ENCODE measurements at regions not wholly inside any gene's neighbourhood (a gene's known extent, or its start where the extent isn't known, plus 50 kb on each side); places are given as distances from the start of the nearest gene placed in this dataset.
"Not testable (repeated sequence)": the region's sequence is repeated elsewhere in the genome, so short reads cannot be mapped to it uniquely, and the experiment has no call there.

- no peaks in the 10 kb centered on the region for H3K27me3 Mint-ChIP-seq (ENCODE audit: unreplicated experiment)
- H3K9me3 Mint-ChIP-seq (ENCODE audit: unreplicated experiment), result peaks cover 5% of the 10 kb centered on the region
- no peaks in the 10 kb centered on the region for H3K4me1 Mint-ChIP-seq (ENCODE audit: unreplicated experiment)
- H3K4me3 Mint-ChIP-seq (ENCODE audit: unreplicated experiment), result no peak overlapping the region
- H3K36me3 Mint-ChIP-seq (ENCODE audit: unreplicated experiment), result no peaks in the 10 kb centered on the region
- H3K27ac Mint-ChIP-seq (ENCODE audit: unreplicated experiment), result no peak overlapping the region
- no peak for DNase-seq (ENCODE audit: extremely low spot score, unreplicated experiment)
- TF ChIP-seq CTCF (IDR thresholded peaks at IDR 0.05), result no peak
These were observed 138.7 kb downstream of the AKR1D1 start for GRCh38 chr7:138214926-138215325.

DNA sequence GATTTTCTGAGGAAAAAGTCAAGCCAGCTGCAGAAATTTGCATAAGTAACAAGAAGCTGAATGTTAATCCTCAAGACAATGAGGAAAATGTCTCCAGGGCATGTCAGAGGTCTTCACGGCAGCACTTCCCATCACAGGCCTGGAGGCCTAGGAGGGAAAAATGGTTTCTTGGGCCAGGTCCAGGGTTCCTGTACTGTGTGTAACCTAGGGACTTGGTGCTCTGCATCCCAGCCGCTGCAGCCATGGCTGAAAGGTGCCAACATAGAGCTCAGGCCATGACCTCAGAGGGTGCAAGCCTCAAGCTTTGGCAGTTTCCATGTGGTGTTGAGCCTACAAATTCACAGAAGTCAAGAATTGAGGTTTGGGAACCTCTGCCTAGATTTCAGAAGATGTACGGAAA is 144.1 kb downstream of the AKR1D1 start:
- not testable (repeated sequence) for H3K9me3 Mint-ChIP-seq (ENCODE audit: unreplicated experiment)

DNA sequence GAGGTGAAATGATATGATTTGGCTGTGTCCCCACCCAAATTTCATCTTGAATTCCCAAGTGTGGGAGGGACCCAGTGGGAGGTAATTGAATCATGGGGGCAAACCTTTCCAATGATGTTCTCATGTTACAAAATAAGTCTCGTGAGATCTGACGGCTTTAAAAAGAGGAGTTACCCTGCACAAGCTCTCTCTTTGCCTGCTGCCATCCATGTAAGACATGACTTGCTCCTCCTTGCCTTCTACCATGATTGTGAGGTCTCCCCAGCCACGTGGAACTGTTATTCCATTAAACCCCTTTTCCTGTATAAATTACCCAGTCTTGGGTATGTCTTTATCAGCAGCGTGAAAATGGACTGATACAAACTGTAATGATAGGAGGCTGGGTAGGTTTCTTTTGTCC is 145.1 kb downstream of the AKR1D1 start:
- not testable (repeated sequence) for H3K4me3 Mint-ChIP-seq (ENCODE audit: unreplicated experiment); DNase-seq (ENCODE audit: extremely low spot score, unreplicated experiment); H3K27me3 Mint-ChIP-seq (ENCODE audit: unreplicated experiment); H3K4me1 Mint-ChIP-seq (ENCODE audit: unreplicated experiment); H3K9me3 Mint-ChIP-seq (ENCODE audit: unreplicated experiment); H3K27ac Mint-ChIP-seq (ENCODE audit: unreplicated experiment); H3K36me3 Mint-ChIP-seq (ENCODE audit: unreplicated experiment)

More for the DNA sequence above, 144.1 kb downstream of the AKR1D1 start:
- H3K27me3 Mint-ChIP-seq (ENCODE audit: unreplicated experiment); H3K4me3 Mint-ChIP-seq (ENCODE audit: unreplicated experiment); H3K27ac Mint-ChIP-seq (ENCODE audit: unreplicated experiment); H3K4me1 Mint-ChIP-seq (ENCODE audit: unreplicated experiment); DNase-seq (ENCODE audit: extremely low spot score, unreplicated experiment); H3K36me3 Mint-ChIP-seq (ENCODE audit: unreplicated experiment): not testable (repeated sequence)

DNA sequence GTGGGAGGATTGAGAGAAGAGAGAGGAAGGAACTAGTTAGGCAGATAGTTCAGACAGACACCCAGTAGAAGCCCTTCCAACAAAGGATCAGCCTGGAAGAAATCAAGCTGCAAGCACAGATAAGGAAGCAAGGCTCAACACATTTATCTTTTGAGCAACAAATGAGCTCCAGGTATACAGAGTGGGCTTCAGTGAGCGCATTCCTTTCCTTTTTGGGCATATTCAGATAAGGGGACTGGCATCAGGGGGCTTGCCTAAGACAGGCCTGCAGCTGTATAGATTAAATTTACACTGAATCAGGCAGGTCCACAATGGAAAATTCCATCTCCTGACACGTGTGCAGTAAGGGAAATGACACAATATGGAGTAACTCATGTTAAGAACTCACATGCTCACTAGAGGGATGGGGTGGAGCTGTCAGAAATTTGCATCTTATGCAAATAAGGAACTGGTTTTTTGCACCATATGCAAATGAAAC is 147.2 kb downstream of the AKR1D1 start:
- peaks cover 8% of the 10 kb centered on the region for H3K4me1 Mint-ChIP-seq (ENCODE audit: unreplicated experiment)
- no peaks in the 10 kb centered on the region for H3K27me3 Mint-ChIP-seq (ENCODE audit: unreplicated experiment)
- H3K4me3 Mint-ChIP-seq (ENCODE audit: unreplicated experiment), result no peak overlapping the region
- TF ChIP-seq CTCF (IDR thresholded peaks at IDR 0.05), result no peak
- H3K9me3 Mint-ChIP-seq (ENCODE audit: unreplicated experiment), result peaks cover 3% of the 10 kb centered on the region
- DNase-seq (ENCODE audit: extremely low spot score, unreplicated experiment), result no peak
- no peaks in the 10 kb centered on the region for H3K36me3 Mint-ChIP-seq (ENCODE audit: unreplicated experiment)
- H3K27ac Mint-ChIP-seq (ENCODE audit: unreplicated experiment), result no peak overlapping the region

DNA sequence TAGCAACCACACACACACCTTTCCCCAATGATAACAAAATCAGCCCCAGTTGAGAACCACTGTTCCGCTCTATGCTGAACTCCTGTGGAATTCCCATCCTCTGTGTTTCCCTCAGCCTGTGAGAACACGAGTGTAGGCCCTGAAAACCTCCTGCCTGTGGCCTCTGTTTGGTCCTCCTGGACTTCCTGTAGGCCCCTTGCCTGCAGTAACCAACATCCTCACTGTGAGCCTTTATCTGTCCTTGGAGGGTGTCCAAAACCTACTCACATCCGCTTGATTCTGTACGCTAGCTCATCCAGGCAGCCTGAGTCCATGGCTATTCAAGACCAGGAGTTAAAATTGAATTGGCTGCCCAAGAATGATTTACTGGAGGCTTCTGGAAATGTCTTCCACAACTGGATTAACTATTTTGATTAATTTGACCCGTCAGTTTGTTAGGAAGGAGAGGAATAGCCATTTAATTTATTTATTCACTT is 149.8 kb downstream of the AKR1D1 start:
- H3K36me3 Mint-ChIP-seq (ENCODE audit: unreplicated experiment), result no peaks in the 10 kb centered on the region
- no peaks in the 10 kb centered on the region for H3K9me3 Mint-ChIP-seq (ENCODE audit: unreplicated experiment)
- H3K27ac Mint-ChIP-seq (ENCODE audit: unreplicated experiment), result no peak overlapping the region
- no peak for DNase-seq (ENCODE audit: extremely low spot score, unreplicated experiment)
- H3K4me1 Mint-ChIP-seq (ENCODE audit: unreplicated experiment), result peaks cover 8% of the 10 kb centered on the region
- H3K27me3 Mint-ChIP-seq (ENCODE audit: unreplicated experiment), result peaks cover 3% of the 10 kb centered on the region
- no peak for TF ChIP-seq CTCF (IDR thresholded peaks at IDR 0.05)
- no peak overlapping the region for H3K4me3 Mint-ChIP-seq (ENCODE audit: unreplicated experiment)

DNA sequence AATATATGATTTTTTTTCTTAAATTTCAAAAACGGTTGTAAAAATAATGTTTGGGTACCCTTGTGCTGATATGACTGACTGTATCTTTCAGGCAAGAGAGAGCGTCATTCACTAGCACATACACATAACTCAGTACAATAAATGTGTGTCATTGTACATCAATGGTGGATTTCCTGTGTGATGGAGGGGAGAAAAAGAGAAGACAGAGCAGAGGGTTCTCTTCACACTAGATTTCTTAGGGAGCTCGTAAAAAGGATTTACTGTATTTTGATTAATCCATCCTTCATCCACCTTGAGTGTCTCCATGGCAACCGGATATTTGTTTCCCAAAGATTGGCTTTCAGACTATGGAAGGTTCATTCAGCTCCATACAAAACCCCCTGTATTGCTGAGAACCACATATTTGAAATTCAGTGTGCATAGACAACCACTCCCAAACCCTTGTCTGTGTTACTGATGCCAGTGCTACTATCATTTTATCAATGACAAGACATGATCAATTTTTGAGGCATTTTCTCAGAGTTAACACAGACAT is 150.6 kb downstream of the AKR1D1 start:
- H3K9me3 Mint-ChIP-seq (ENCODE audit: unreplicated experiment), result no peaks in the 10 kb centered on the region
- peaks cover 4% of the 10 kb centered on the region for H3K4me1 Mint-ChIP-seq (ENCODE audit: unreplicated experiment)
- H3K4me3 Mint-ChIP-seq (ENCODE audit: unreplicated experiment), result no peak overlapping the region
- peaks cover 3% of the 10 kb centered on the region for H3K27me3 Mint-ChIP-seq (ENCODE audit: unreplicated experiment)
- H3K27ac Mint-ChIP-seq (ENCODE audit: unreplicated experiment), result no peak overlapping the region
- no peak for DNase-seq (ENCODE audit: extremely low spot score, unreplicated experiment)
- TF ChIP-seq CTCF (IDR thresholded peaks at IDR 0.05), result no peak
- H3K36me3 Mint-ChIP-seq (ENCODE audit: unreplicated experiment), result no peaks in the 10 kb centered on the region
